ACC112 (cell line): ENCODE measurements at regions not wholly inside any gene's neighbourhood (a gene's known extent, or its start where the extent isn't known, plus 50 kb on each side); places are given as distances from the start of the nearest gene placed in this dataset.

Source experiments
- H2AFZ ChIP-seq: fragments of 200-600 bp; sonication (generic); one replicate; pipeline ENCODE4 v1.6.0; 2017; ENCODE audit warnings: antibody characterized with exemption, low read length; ENCODE audit not compliant: unreplicated experiment
- H3K27ac ChIP-seq: fragments of 200-600 bp; sonication (generic); 2 replicates; pipeline ENCODE4 v1.5.1; 2014; ENCODE audit warnings: low read depth, mild to moderate bottlenecking, antibody characterized with exemption, low read length, moderate library complexity
- H3K27me3 ChIP-seq: fragments of 200-600 bp; sonication (generic); 2 replicates; pipeline ENCODE4 v1.6.1; 2014; ENCODE audit warnings: mild to moderate bottlenecking, antibody characterized with exemption, low read length, moderate library complexity, mixed read lengths; ENCODE audit not compliant: insufficient read depth
- H3K36me3 ChIP-seq: fragments of 200-600 bp; sonication (generic); 2 replicates; pipeline ENCODE4 v1.6.1; 2016; ENCODE audit warnings: mild to moderate bottlenecking, antibody characterized with exemption, low read length, moderate library complexity, mixed read lengths; ENCODE audit not compliant: insufficient read depth
- H3K4me1 ChIP-seq: fragments of 200-600 bp; sonication (generic); one replicate; pipeline ENCODE4 v1.6.1; 2016; ENCODE audit warnings: low read length, mixed read lengths; ENCODE audit not compliant: insufficient read depth, unreplicated experiment, control insufficient read depth
- H3K4me3 ChIP-seq: fragments of 200-600 bp; sonication (generic); 2 replicates; pipeline ENCODE4 v1.5.1; 2014; ENCODE audit warnings: mild to moderate bottlenecking, low read depth, low read length
- H3K79me2 ChIP-seq: fragments of 200-600 bp; sonication (generic); one replicate; pipeline ENCODE4 v1.6.0; 2016; ENCODE audit warnings: low read length; ENCODE audit not compliant: control insufficient read depth, unreplicated experiment, insufficient read depth

DNA sequence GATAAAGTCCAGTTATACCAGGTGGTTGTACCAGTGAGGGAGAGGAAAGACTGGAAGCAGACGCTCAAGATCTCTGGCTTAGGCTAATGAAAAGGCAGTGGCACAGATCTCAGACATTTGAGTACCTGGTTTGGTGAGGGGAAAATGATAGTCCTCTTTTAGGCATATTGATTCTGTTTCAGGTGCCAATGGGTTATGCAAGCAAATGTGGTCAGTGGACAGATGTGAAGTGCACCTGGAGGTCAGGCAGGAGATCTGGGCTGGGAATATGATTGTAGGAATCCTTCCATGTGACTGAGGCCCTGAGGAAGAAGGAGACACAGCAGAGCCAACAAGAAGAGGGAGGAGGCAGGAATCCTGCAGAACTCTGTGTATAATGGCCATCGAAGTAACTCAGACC lies 63.7 kb upstream of the SMARCA2 start:
- H2AFZ ChIP-seq = no peak overlapping the region
- no peak overlapping the region for H3K4me3 ChIP-seq
- no peaks in the 10 kb centered on the region for H3K36me3 ChIP-seq
- no peaks in the 10 kb centered on the region for H3K79me2 ChIP-seq
- H3K27me3 ChIP-seq = peaks cover 32% of the 10 kb centered on the region
- no peaks in the 10 kb centered on the region for H3K4me1 ChIP-seq
- H3K27ac ChIP-seq = no peak overlapping the region

GRCh38 chr9:1952001-1952400 lies 63.1 kb upstream of the SMARCA2 start:
- no peak overlapping the region for H2AFZ ChIP-seq
- H3K27ac ChIP-seq = no peak overlapping the region
- H3K4me3 ChIP-seq = no peak overlapping the region
- peaks cover 35% of the 10 kb centered on the region for H3K27me3 ChIP-seq
- H3K79me2 ChIP-seq = no peaks in the 10 kb centered on the region
- H3K4me1 ChIP-seq = no peaks in the 10 kb centered on the region
- no peaks in the 10 kb centered on the region for H3K36me3 ChIP-seq

DNA sequence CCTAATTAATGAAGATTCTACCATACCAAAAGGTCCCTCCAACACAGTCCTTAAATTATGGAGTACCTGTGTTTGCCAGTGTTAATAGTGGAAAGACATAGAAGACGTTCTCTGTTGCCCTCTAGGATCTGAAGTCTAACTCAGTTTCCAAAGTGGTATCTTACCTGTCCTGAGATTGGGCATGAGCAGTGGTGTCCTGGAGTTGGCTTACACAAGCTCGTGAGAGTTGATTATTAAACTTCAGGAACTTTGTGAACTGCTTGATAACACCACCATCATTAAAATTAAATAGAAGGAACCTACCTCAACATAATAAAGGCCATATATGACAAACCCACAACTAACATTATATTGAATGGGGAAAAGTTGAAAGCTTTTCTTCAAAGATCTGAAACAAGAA lies 60.9 kb upstream of the SMARCA2 start:
- Histone ChIP-seq H3K36me3 (no peaks in the 10 kb centered on the region), H3K27ac (no peak overlapping the region), H3K79me2 (no peaks in the 10 kb centered on the region), H3K4me3 (no peak overlapping the region), H2AFZ (no peak overlapping the region), H3K4me1 (no peaks in the 10 kb centered on the region), H3K27me3 (peaks cover 37% of the 10 kb centered on the region)

DNA sequence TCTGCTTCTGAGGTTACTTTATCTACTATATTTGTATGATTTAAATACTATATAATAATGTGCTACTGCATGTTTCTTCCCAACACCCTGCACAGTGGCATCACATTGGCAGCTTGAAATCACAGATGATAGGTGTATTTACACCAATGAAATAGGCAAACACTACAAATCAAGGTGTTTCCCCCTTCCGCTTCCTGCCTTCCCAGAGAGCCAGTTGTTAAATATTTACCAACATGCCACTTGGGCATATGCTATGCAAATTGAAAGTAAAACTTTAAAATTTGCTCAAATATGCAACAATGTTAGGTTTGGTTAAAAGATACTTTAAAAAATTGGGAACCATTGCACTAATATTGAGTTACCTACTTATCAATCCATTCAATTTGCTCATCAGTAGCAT lies 58.2 kb upstream of the SMARCA2 start:
- Histone ChIP-seq H3K27me3 (peaks cover 25% of the 10 kb centered on the region), H3K27ac (no peak overlapping the region), H2AFZ (no peak overlapping the region), H3K4me1 (no peaks in the 10 kb centered on the region), H3K36me3 (no peaks in the 10 kb centered on the region), H3K4me3 (no peak overlapping the region), H3K79me2 (no peaks in the 10 kb centered on the region)

- Histone ChIP-seq H3K79me2 (no peaks in the 10 kb centered on the region), H3K27me3 (peaks cover 16% of the 10 kb centered on the region), H3K4me3 (no peak overlapping the region), H3K4me1 (no peaks in the 10 kb centered on the region), H3K36me3 (no peaks in the 10 kb centered on the region), H2AFZ (no peak overlapping the region), H3K27ac (no peak overlapping the region)
Observed at GRCh38 chr9:1957856-1958255, 57.3 kb upstream of the SMARCA2 start.

DNA sequence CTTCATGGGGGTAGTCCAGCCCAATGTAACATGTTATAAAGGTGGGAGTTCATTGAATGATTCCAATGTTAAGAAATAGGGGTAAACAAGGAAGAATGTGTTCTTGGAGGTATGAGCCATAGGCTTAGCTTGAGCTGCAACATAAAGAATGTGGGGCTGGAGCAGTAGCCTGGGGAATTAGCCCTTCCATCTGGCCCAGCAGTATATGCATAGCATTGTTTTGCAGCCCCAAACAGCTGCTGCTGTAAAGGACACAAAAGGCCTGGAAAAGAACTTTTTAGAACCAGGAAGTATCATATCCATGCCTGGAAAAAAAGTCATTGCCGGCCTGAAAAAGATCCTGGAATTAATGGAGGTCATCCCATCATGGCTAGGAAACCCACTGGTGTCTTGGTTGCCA lies 55.8 kb upstream of the SMARCA2 start:
- no peak overlapping the region for H3K27ac ChIP-seq
- no peak overlapping the region for H3K4me3 ChIP-seq
- no peaks in the 10 kb centered on the region for H3K36me3 ChIP-seq
- H2AFZ ChIP-seq = no peak overlapping the region
- peaks cover 11% of the 10 kb centered on the region for H3K27me3 ChIP-seq
- no peaks in the 10 kb centered on the region for H3K79me2 ChIP-seq
- no peaks in the 10 kb centered on the region for H3K4me1 ChIP-seq

DNA sequence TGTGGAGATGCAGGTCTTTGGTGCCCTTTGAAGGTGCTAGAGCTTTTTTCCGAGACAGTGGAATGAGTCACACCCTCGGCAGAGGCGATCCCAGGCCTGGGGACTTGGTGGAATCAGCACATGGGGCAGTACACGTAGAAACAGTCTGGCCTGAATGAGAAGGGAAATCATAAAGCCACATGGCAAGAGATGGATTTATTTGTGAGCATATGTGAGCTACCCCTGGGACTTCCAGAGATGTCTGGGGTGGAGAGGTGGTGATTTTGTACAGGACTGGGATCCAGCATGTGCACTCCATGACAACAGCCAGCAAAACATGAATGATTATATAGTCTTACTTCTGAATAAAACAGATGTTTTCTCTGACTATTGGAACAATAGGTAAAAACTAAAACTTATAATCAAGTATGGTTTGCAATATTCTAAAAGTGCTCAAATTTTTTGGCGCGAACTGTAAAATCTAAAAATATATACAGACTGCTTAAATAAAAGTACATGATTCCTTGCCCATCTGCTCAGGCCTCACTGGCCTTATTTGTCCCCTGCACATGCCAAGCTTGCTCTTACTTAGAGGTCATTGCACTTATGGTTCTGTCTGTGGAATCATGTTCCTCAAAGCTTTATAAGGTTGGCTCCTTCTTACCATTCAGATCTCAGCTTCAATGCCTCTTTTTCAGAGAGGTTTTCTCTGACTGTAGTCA lies 54.7 kb upstream of the SMARCA2 start:
- Histone ChIP-seq H3K79me2 (no peaks in the 10 kb centered on the region), H3K36me3 (no peaks in the 10 kb centered on the region), H3K4me3 (no peak overlapping the region), H2AFZ (no peak overlapping the region), H3K27me3 (peaks cover 11% of the 10 kb centered on the region), H3K27ac (no peak overlapping the region), H3K4me1 (no peaks in the 10 kb centered on the region)

DNA sequence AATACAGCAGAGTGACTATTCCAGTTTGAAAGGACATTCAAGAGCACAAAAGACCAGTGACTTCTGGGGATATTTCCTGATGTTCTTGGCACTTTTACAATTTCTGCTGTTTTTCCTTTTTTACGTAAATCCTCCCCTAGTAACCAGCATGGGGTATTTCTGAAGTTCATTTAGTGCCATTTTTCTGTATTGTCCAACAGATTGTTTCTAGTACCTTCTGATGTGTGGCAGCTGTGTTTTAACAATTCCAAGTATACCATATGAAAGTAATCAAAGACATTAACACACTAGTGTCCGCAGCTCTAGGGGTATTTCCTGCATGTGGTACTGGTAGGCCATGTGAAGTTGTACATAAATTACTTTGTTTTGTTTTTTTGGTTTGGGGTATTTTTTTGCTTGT lies 53.0 kb upstream of the SMARCA2 start:
- Histone ChIP-seq H3K27ac (no peak overlapping the region), H3K79me2 (no peaks in the 10 kb centered on the region), H3K4me3 (no peak overlapping the region), H3K36me3 (no peaks in the 10 kb centered on the region), H2AFZ (no peak overlapping the region), H3K4me1 (no peaks in the 10 kb centered on the region), H3K27me3 (peaks cover 7% of the 10 kb centered on the region)

- H3K4me1 ChIP-seq = no peaks in the 10 kb centered on the region
- H3K27me3 ChIP-seq = peaks cover 5% of the 10 kb centered on the region
- H3K36me3 ChIP-seq = no peaks in the 10 kb centered on the region
- H2AFZ ChIP-seq = no peak overlapping the region
- H3K4me3 ChIP-seq = no peak overlapping the region
- no peaks in the 10 kb centered on the region for H3K79me2 ChIP-seq
- H3K27ac ChIP-seq = no peak overlapping the region
Observed at GRCh38 chr9:1962588-1963106, 52.5 kb upstream of the SMARCA2 start.

DNA sequence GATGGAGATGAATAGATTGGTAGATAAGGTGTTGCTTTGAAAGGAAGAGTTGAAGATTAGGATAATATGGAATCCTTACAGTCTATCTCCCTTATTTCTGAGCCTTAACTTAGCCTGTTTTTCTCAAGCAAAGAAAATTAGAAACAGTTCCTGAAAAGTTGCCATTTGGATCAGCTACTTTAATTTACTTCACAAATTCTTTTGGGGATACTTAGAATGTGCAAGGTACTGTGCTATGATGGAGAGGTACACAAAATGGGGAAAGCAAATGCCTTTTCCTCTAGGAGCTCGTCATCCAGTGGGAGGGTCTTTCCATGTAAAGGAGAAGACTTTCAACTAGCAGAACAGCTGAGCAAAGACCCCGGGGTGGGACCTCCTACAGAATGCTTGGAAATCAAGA lies 51.1 kb upstream of the SMARCA2 start:
- Histone ChIP-seq H2AFZ (no peak overlapping the region), H3K4me3 (no peak overlapping the region), H3K36me3 (no peaks in the 10 kb centered on the region), H3K79me2 (no peaks in the 10 kb centered on the region), H3K27ac (no peak overlapping the region), H3K4me1 (no peaks in the 10 kb centered on the region), H3K27me3 (no peaks in the 10 kb centered on the region; the same call in none of the 2 replicates)
